RWPE2 (cell line): ENCODE measurements at regions not wholly inside any gene's neighbourhood (a gene's known extent, or its start where the extent isn't known, plus 50 kb on each side); places are given as distances from the start of the nearest gene placed in this dataset.

ENCODE experiments used
- ATAC-seq: fragments of 200-7000 bp; cut with Tn5 transposase; 3 replicates; pipeline ENCODE4 v1.9.1; 2021; ENCODE audit warnings: low read depth
- DNase-seq: peaks from one replicate; pipeline ENCODE4 v3.0.0-alpha.2; 2020; ENCODE audit warnings: low spot score
- H3K27ac ChIP-seq: fragments of 450-650 bp; 2 replicates; pipeline ENCODE4 v1.5.1; 2017; ENCODE audit warnings: mild to moderate bottlenecking; ENCODE audit not compliant: poor library complexity, severe bottlenecking
- H3K27me3 ChIP-seq: fragments of 250-450 bp; sonication (Bioruptor Pico); 2 replicates; pipeline ENCODE4 v1.5.1; 2021; ENCODE audit warnings: mild to moderate bottlenecking, moderate library complexity; ENCODE audit not compliant: insufficient read depth, poor library complexity, severe bottlenecking
- H3K36me3 ChIP-seq: fragments of 250-450 bp; sonication (Bioruptor Pico); 2 replicates; pipeline ENCODE4 v1.5.1; 2020; ENCODE audit warnings: low read depth, mild to moderate bottlenecking, moderate library complexity
- H3K4me1 ChIP-seq: fragments of 250-450 bp; sonication (Bioruptor Pico); 2 replicates; pipeline ENCODE4 v1.5.1; 2021; ENCODE audit warnings: mild to moderate bottlenecking, moderate library complexity; ENCODE audit not compliant: insufficient read depth, poor library complexity, severe bottlenecking
- H3K4me3 ChIP-seq: fragments of 250-450 bp; sonication (Bioruptor Pico); 2 replicates; pipeline ENCODE4 v1.5.1; 2021; ENCODE audit warnings: mild to moderate bottlenecking, moderate library complexity; ENCODE audit not compliant: severe bottlenecking
- H3K9me3 ChIP-seq: fragments of 250-450 bp; sonication (Bioruptor Pico); 2 replicates; pipeline ENCODE4 v1.5.1; 2021; ENCODE audit warnings: mild to moderate bottlenecking, moderate library complexity; ENCODE audit not compliant: severe bottlenecking
- CTCF ChIP-seq: fragments of 450-650 bp; IDR thresholded peaks from one replicate; pipeline ENCODE4 v1.5.1; 2017; ENCODE audit warnings: mild to moderate bottlenecking, moderate library complexity; ENCODE audit not compliant: poor library complexity, severe bottlenecking

- Histone ChIP-seq H3K27me3 (peaks cover 12% of the 10 kb centered on the region), H3K4me1 (no peaks in the 10 kb centered on the region), H3K4me3 (no peak overlapping the region), H3K9me3 (no peaks in the 10 kb centered on the region), H3K27ac (no peak overlapping the region), H3K36me3 (no peaks in the 10 kb centered on the region)
- TF ChIP-seq CTCF, result no peak
- ATAC-seq (peak; percentile 36; the same call in 1 of the 3 replicates), DNase-seq (no peak)
Measured at GRCh38 chr5:117072439-117072838, 497.8 kb upstream of the SEMA6A start.

GRCh38 chr5:117065800-117066199 is 491.2 kb upstream of the SEMA6A start:
- Histone ChIP-seq H3K36me3 (no peaks in the 10 kb centered on the region), H3K4me1 (no peaks in the 10 kb centered on the region)

GRCh38 chr5:117065161-117065560 is 490.5 kb upstream of the SEMA6A start:
- Histone ChIP-seq H3K27me3 (peaks cover 6% of the 10 kb centered on the region), H3K9me3 (no peaks in the 10 kb centered on the region), H3K4me1 (no peaks in the 10 kb centered on the region), H3K36me3 (no peaks in the 10 kb centered on the region), H3K27ac (no peak overlapping the region), H3K4me3 (no peak overlapping the region)
- ATAC-seq (no peak), DNase-seq (no peak)
- TF ChIP-seq CTCF, result no peak

More at GRCh38 chr5:117065800-117066199, 491.2 kb upstream of the SEMA6A start:
- DNase-seq, result no peak
- no peak overlapping the region for H3K4me3 ChIP-seq
- no peak overlapping the region for H3K27ac ChIP-seq
- no peak for TF ChIP-seq CTCF
- peaks cover 6% of the 10 kb centered on the region for H3K27me3 ChIP-seq
- H3K9me3 ChIP-seq, result no peaks in the 10 kb centered on the region
- ATAC-seq, result no peak

GRCh38 chr5:117060099-117060498 is 485.5 kb upstream of the SEMA6A start:
- ATAC-seq (no peak), DNase-seq (no peak)
- Histone ChIP-seq H3K4me3 (no peak overlapping the region), H3K9me3 (no peaks in the 10 kb centered on the region), H3K36me3 (no peaks in the 10 kb centered on the region), H3K27ac (no peak overlapping the region), H3K4me1 (no peaks in the 10 kb centered on the region), H3K27me3 (peaks cover 3% of the 10 kb centered on the region)
- no peak for TF ChIP-seq CTCF

GRCh38 chr5:117058740-117059139 is 484.1 kb upstream of the SEMA6A start:
- TF ChIP-seq CTCF, result no peak
- Histone ChIP-seq H3K4me1 (no peaks in the 10 kb centered on the region), H3K27me3 (peaks cover 3% of the 10 kb centered on the region), H3K4me3 (no peak overlapping the region), H3K27ac (no peak overlapping the region), H3K36me3 (no peaks in the 10 kb centered on the region), H3K9me3 (no peaks in the 10 kb centered on the region)
- ATAC-seq (no peak; the same call in 2 of the 3 replicates), DNase-seq (no peak)
